WTC11 (cell line): ENCODE measurements at regions not wholly inside any gene's neighbourhood (a gene's known extent, or its start where the extent isn't known, plus 50 kb on each side); places are given as distances from the start of the nearest gene placed in this dataset.

Experiments
- ATF1 ChIP-seq: sonication (generic); formaldehyde crosslinking; IDR thresholded peaks from 2 replicates; pipeline ENCODE4 v1.8.1; 2023; ENCODE audit warnings: mild to moderate bottlenecking, moderate library complexity, missing genetic modification reagents
- NR2C2 ChIP-seq: sonication (generic); formaldehyde crosslinking; IDR thresholded peaks from 2 replicates; pipeline ENCODE4 v1.8.0; 2022; ENCODE audit warnings: mild to moderate bottlenecking, missing genetic modification reagents
- PRRX2 ChIP-seq: fragments of 250-450 bp; sonication (Bioruptor Pico); IDR thresholded peaks from 2 replicates; pipeline ENCODE4 v1.8.0; 2021; ENCODE audit warnings: mild to moderate bottlenecking
- TCF7 ChIP-seq: sonication (generic); formaldehyde crosslinking; IDR thresholded peaks from 2 replicates; pipeline ENCODE4 v1.8.0; 2022; ENCODE audit warnings: mild to moderate bottlenecking, low read depth, missing genetic modification reagents, moderate library complexity
- TEAD4 ChIP-seq: sonication (generic); formaldehyde crosslinking; IDR thresholded peaks from 2 replicates; pipeline ENCODE4 v1.8.0; 2022; ENCODE audit warnings: mild to moderate bottlenecking, missing genetic modification reagents
- TF ChIP-seq, protein P1 (sequence below): fragments of 200-600 bp; IDR thresholded peaks from 2 replicates; pipeline ENCODE4 v1.8.0; 2022; ENCODE audit warnings: antibody characterized with exemption
- TF ChIP-seq, protein P2 (sequence below): sonication (generic); formaldehyde crosslinking; conservative IDR thresholded peaks from 2 replicates; pipeline ENCODE4 v1.8.1; 2022; ENCODE audit warnings: mild to moderate bottlenecking, missing genetic modification reagents

DNA sequence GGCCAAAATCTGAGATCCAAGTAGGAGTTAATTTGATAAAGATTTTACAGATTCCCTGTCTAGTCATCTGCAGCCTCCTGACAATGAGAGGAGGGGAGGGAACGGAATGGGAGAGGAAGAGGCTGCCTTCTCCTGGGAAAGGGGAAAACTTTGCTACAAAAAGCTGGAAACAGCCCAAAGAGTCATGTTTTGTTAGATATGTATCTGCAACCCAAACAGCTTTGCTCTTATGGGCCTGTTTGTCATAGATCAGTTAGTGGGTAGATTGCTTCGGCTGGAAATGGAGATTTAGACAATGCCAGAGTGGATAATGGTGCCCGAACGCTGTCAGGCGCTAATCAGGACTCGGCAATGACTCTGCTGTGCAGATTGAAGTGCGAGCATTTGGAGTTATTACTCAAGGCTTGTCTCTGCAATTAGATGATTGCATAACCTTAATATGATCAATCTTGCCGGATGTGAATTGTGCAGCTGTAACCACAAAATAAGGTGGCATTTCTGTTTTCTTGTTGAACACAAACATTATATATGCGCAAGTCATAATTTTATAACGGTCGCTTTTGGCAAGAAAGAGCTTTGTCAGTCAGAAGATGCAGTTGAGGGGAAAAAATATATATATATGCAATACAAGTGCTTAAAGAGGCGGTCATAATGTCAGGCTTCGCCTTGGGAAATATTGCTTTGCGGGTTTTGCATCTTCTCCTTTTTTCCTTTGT is 92.4 kb upstream of the MAFB start:
- TF ChIP-seq, protein P1, sequence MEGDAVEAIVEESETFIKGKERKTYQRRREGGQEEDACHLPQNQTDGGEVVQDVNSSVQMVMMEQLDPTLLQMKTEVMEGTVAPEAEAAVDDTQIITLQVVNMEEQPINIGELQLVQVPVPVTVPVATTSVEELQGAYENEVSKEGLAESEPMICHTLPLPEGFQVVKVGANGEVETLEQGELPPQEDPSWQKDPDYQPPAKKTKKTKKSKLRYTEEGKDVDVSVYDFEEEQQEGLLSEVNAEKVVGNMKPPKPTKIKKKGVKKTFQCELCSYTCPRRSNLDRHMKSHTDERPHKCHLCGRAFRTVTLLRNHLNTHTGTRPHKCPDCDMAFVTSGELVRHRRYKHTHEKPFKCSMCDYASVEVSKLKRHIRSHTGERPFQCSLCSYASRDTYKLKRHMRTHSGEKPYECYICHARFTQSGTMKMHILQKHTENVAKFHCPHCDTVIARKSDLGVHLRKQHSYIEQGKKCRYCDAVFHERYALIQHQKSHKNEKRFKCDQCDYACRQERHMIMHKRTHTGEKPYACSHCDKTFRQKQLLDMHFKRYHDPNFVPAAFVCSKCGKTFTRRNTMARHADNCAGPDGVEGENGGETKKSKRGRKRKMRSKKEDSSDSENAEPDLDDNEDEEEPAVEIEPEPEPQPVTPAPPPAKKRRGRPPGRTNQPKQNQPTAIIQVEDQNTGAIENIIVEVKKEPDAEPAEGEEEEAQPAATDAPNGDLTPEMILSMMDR, result no peak
- TF ChIP-seq, protein P2, sequence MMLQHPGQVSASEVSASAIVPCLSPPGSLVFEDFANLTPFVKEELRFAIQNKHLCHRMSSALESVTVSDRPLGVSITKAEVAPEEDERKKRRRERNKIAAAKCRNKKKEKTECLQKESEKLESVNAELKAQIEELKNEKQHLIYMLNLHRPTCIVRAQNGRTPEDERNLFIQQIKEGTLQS (CRISPR knock-in tag), result no peak
- TF ChIP-seq TEAD4 (CRISPR knock-in tag), result no peak
- no peak for TF ChIP-seq NR2C2 (CRISPR knock-in tag)
- no peak for TF ChIP-seq TCF7 (CRISPR knock-in tag)
- no peak for TF ChIP-seq ATF1
- TF ChIP-seq PRRX2 (CRISPR knock-in tag), result no peak
